Gastroesophageal sphincter (tissue), 4 donors: ENCODE measurements at regions not wholly inside any gene's neighbourhood (a gene's known extent, or its start where the extent isn't known, plus 50 kb on each side); places are given as distances from the start of the nearest gene placed in this dataset.

Experiments used
- ATAC-seq: fragments of 150-250 bp; one replicate; pipeline ENCODE4 v1.9.1; 2016; ENCODE audit warnings: mild to moderate bottlenecking, moderate library complexity
- H3K27ac ChIP-seq, 4 donors: fragments of 200-600 bp; sonication (generic) in 3 of 4; 1 replicate in 3 of 4; 2 replicates in 1 of 4; pipeline ENCODE4 v1.5.1; 2016 to 2019
- H3K27me3 ChIP-seq: fragments of 200-600 bp; sonication (generic); one replicate; pipeline ENCODE4 v1.5.1; 2019
- H3K36me3 ChIP-seq, 2 donors: fragments of 200-600 bp; sonication (generic); one replicate each; pipeline ENCODE4 v1.5.1; 2019; ENCODE audit warnings: control low read depth in 1 of 2
- H3K4me1 ChIP-seq, 3 donors: fragments of 200-600 bp; sonication (generic); 1 replicate in 2 of 3; 2 replicates in 1 of 3; pipeline ENCODE4 v1.5.1; 2016 to 2019; ENCODE audit warnings: control low read depth in 2 of 3
- H3K4me3 ChIP-seq, 2 donors: fragments of 200-600 bp; sonication (generic); one replicate each; pipeline ENCODE4 v1.5.1; 2019; ENCODE audit warnings: mild to moderate bottlenecking in 1 of 2, moderate library complexity in 1 of 2
- H3K9me3 ChIP-seq, 3 donors: fragments of 200-600 bp; sonication (generic); one replicate each; pipeline ENCODE4 v1.5.1; 2017 to 2019; ENCODE audit warnings: control low read depth in 2 of 3
- CTCF ChIP-seq, 4 experiments: fragments of 200-600 bp in 2 of 4; fragments of 450-650 bp in 2 of 4; sonication (generic) in 1 of 4; IDR thresholded peaks; one replicate each; pipeline ENCODE4 v1.5.1; 2017 to 2019; ENCODE audit warnings: antibody characterized with exemption in 4 of 4, mild to moderate bottlenecking in 2 of 4, moderate library complexity in 2 of 4
- EP300 ChIP-seq: sonication (generic); formaldehyde crosslinking; IDR thresholded peaks from one replicate; pipeline ENCODE4 v1.6.1; 2017; ENCODE audit warnings: antibody characterized with exemption, mild to moderate bottlenecking
- POLR2A ChIP-seq, 2 donors: fragments of 450-650 bp; IDR thresholded peaks; one replicate each; pipeline ENCODE4 v1.6.1; 2017; ENCODE audit warnings: antibody characterized with exemption in 2 of 2, mild to moderate bottlenecking in 2 of 2, moderate library complexity in 1 of 2
- POLR2AphosphoS5 ChIP-seq: sonication (generic); formaldehyde crosslinking; IDR thresholded peaks from one replicate; pipeline ENCODE4 v1.6.1; 2017; ENCODE audit warnings: antibody characterized with exemption
- WGBS, 2 donors: methylation state at CpG; one replicate each; pipeline ENCODE4 v1.1.5; 2018; ENCODE audit warnings: low coverage in 1 of 2; 5-methylcytosine and 5-hydroxymethylcytosine counted together

- no peak for ATAC-seq
- Histone ChIP-seq H3K27ac (no peak overlapping the region), H3K4me1 (no peaks in the 10 kb centered on the region), H3K9me3 (no peaks in the 10 kb centered on the region), H3K4me3 (no peak overlapping the region), H3K36me3 (no peaks in the 10 kb centered on the region), H3K27me3 (no peaks in the 10 kb centered on the region)
- no peak for TF ChIP-seq POLR2A (IDR thresholded peaks at IDR 0.05)
- TF ChIP-seq POLR2AphosphoS5 = no peak
- no peak for TF ChIP-seq CTCF (IDR thresholded peaks at IDR 0.05)
- TF ChIP-seq EP300 = no peak
- WGBS, 2 donors = 100% methylated on average over 1 of the region's 1 CpG
Measured at GRCh38 chr5:107303171-107303968, 367.4 kb downstream of the EFNA5 start.

GRCh38 chr5:107302441-107302840 is 368.3 kb downstream of the EFNA5 start:
- no peaks in the 10 kb centered on the region for H3K27me3 ChIP-seq
- TF ChIP-seq POLR2AphosphoS5 (no peak), POLR2A (IDR thresholded peaks at IDR 0.05) (no peak), CTCF (IDR thresholded peaks at IDR 0.05) (no peak), EP300 (no peak)
- no peaks in the 10 kb centered on the region for H3K4me1 ChIP-seq
- no peak for ATAC-seq
- 100% methylated on average over 2 to 3 of the region's 3 CpGs for WGBS, 2 donors
- no peaks in the 10 kb centered on the region for H3K9me3 ChIP-seq
- no peak overlapping the region for H3K4me3 ChIP-seq
- no peaks in the 10 kb centered on the region for H3K36me3 ChIP-seq
- H3K27ac ChIP-seq = no peak overlapping the region

GRCh38 chr5:107301999-107302398 is 368.7 kb downstream of the EFNA5 start:
- H3K27me3 ChIP-seq = no peaks in the 10 kb centered on the region
- ATAC-seq = no peak
- no peak for TF ChIP-seq EP300
- TF ChIP-seq POLR2AphosphoS5 = no peak
- TF ChIP-seq POLR2A (IDR thresholded peaks at IDR 0.05) = no peak
- no peak for TF ChIP-seq CTCF (IDR thresholded peaks at IDR 0.05)
- H3K4me1 ChIP-seq = no peaks in the 10 kb centered on the region
- no peaks in the 10 kb centered on the region for H3K36me3 ChIP-seq
- no peak overlapping the region for H3K4me3 ChIP-seq
- H3K9me3 ChIP-seq = no peaks in the 10 kb centered on the region
- no peak overlapping the region for H3K27ac ChIP-seq
- 86 to 90% methylated on average over 3 of the region's 3 CpGs for WGBS, 2 donors

- Histone ChIP-seq H3K27me3 (no peaks in the 10 kb centered on the region), H3K4me1 (no peaks in the 10 kb centered on the region), H3K36me3 (no peaks in the 10 kb centered on the region), H3K4me3 (no peak overlapping the region), H3K27ac (no peak overlapping the region), H3K9me3 (no peaks in the 10 kb centered on the region)
- 23 to 69% methylated on average over 2 to 4 of the region's 5 CpGs for WGBS, 2 donors
- TF ChIP-seq EP300 (no peak), POLR2AphosphoS5 (no peak), POLR2A (IDR thresholded peaks at IDR 0.05) (no peak), CTCF (IDR thresholded peaks at IDR 0.05) (no peak)
- ATAC-seq = no peak
Measured at GRCh38 chr5:107300721-107301327, 369.9 kb downstream of the EFNA5 start.

GRCh38 chr5:107296572-107296971 is 374.2 kb downstream of the EFNA5 start:
- no peak for ATAC-seq
- WGBS, 2 donors = 63 to 73% methylated on average over 1 to 2 of the region's 2 CpGs
- no peak overlapping the region for H3K27ac ChIP-seq
- H3K9me3 ChIP-seq = no peaks in the 10 kb centered on the region
- H3K4me3 ChIP-seq = no peak overlapping the region
- H3K36me3 ChIP-seq = no peaks in the 10 kb centered on the region
- TF ChIP-seq EP300 (no peak), POLR2AphosphoS5 (no peak), CTCF (IDR thresholded peaks at IDR 0.05) (no peak), POLR2A (IDR thresholded peaks at IDR 0.05) (no peak)
- no peaks in the 10 kb centered on the region for H3K27me3 ChIP-seq
- H3K4me1 ChIP-seq = no peaks in the 10 kb centered on the region
